ENCODE measurements at regions not wholly inside any gene's neighbourhood (a gene's known extent, or its start where the extent isn't known, plus 50 kb on each side); places are given as distances from the start of the nearest gene placed in this dataset.
A peak's percentile ranks its signal among the peaks of the same experiment; 100 is the strongest.

- TF ChIP-seq, protein P1, sequence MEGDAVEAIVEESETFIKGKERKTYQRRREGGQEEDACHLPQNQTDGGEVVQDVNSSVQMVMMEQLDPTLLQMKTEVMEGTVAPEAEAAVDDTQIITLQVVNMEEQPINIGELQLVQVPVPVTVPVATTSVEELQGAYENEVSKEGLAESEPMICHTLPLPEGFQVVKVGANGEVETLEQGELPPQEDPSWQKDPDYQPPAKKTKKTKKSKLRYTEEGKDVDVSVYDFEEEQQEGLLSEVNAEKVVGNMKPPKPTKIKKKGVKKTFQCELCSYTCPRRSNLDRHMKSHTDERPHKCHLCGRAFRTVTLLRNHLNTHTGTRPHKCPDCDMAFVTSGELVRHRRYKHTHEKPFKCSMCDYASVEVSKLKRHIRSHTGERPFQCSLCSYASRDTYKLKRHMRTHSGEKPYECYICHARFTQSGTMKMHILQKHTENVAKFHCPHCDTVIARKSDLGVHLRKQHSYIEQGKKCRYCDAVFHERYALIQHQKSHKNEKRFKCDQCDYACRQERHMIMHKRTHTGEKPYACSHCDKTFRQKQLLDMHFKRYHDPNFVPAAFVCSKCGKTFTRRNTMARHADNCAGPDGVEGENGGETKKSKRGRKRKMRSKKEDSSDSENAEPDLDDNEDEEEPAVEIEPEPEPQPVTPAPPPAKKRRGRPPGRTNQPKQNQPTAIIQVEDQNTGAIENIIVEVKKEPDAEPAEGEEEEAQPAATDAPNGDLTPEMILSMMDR (IDR thresholded peaks at IDR 0.05; ENCODE audit: low read depth, low read length) = no peak
- Histone ChIP-seq H3K36me3 (no peaks in the 10 kb centered on the region), H3K4me1 (ENCODE audit: low read depth) (no peaks in the 10 kb centered on the region), H3K4me3 (no peak overlapping the region), H3K27ac (no peak overlapping the region), H3K27me3 (no peaks in the 10 kb centered on the region), H3K9me3 (ENCODE audit: low read depth) (no peaks in the 10 kb centered on the region)
- DNase-seq (ENCODE audit: low read depth in 1 of 2, low spot score in 1 of 2) = no peak
Observed at GRCh38 chr3:177249203-177249602, 51.9 kb upstream of the TBL1XR1 start.

DNA sequence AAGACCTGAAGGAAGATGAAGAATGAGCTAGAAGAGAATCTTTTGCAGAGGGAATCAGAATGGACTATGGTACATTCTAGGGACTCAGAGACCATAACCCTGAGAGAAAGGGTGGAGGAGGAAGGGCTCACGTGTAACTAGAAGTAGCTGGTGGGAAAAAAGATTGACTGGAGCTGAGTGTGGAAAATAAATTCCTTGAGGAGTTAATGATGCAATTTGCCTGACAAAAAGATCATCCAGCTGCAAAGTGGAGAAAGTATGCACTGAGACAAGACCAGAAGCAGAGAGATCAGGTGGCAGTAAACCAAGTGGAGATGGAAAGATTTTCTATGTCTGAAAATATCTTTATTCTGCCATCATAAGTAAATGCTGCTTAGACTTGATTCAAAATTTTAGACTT, 52.9 kb upstream of the TBL1XR1 start:
- Histone ChIP-seq H3K36me3 (no peaks in the 10 kb centered on the region), H3K27me3 (no peaks in the 10 kb centered on the region), H3K9me3 (ENCODE audit: low read depth) (no peaks in the 10 kb centered on the region), H3K27ac (no peak overlapping the region), H3K4me1 (ENCODE audit: low read depth) (no peaks in the 10 kb centered on the region), H3K4me3 (no peak overlapping the region)
- peak in 1 of 2 donors; percentile 22 for DNase-seq (ENCODE audit: low read depth in 1 of 2, low spot score in 1 of 2)
- TF ChIP-seq, protein P1 (IDR thresholded peaks at IDR 0.05; ENCODE audit: low read depth, low read length) = no peak

DNA sequence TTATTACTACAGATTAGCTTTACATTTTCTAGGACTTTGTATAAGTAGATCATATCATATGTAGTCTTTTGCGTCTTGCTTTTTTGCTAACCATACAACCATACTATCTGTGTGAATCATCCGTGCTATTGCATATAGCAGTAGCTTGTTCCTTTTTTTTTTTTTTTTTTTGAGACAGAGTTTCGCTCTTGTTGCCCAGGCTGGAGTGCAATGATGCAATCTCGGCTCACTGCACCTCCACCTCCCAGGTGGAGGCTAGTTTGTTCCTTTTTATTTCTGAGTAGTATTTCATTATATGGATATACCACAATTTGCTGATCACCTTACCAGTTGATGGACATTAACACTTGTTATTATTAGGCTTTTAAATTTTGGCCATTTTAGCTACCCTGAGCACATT, 54.5 kb upstream of the TBL1XR1 start:
- H3K36me3 ChIP-seq = no peaks in the 10 kb centered on the region
- TF ChIP-seq, protein P1 (IDR thresholded peaks at IDR 0.05; ENCODE audit: low read depth, low read length) = no peak
- H3K4me1 ChIP-seq (ENCODE audit: low read depth) = no peaks in the 10 kb centered on the region
- DNase-seq (ENCODE audit: low read depth in 1 of 2, low spot score in 1 of 2) = no peak
- H3K27ac ChIP-seq = no peak overlapping the region
- H3K9me3 ChIP-seq (ENCODE audit: low read depth) = no peaks in the 10 kb centered on the region
- no peak overlapping the region for H3K4me3 ChIP-seq
- no peaks in the 10 kb centered on the region for H3K27me3 ChIP-seq

- TF ChIP-seq, protein P1 (IDR thresholded peaks at IDR 0.05; ENCODE audit: low read depth, low read length) = no peak
- no peaks in the 10 kb centered on the region for H3K27me3 ChIP-seq
- peak in 1 of 2 donors; percentile 16 for DNase-seq (ENCODE audit: low read depth in 1 of 2, low spot score in 1 of 2)
- no peaks in the 10 kb centered on the region for H3K9me3 ChIP-seq (ENCODE audit: low read depth)
- H3K36me3 ChIP-seq = no peaks in the 10 kb centered on the region
- no peaks in the 10 kb centered on the region for H3K4me1 ChIP-seq (ENCODE audit: low read depth)
- no peak overlapping the region for H3K27ac ChIP-seq
- H3K4me3 ChIP-seq = no peak overlapping the region
Observed at GRCh38 chr3:177257006-177257405, 59.7 kb upstream of the TBL1XR1 start.

DNA sequence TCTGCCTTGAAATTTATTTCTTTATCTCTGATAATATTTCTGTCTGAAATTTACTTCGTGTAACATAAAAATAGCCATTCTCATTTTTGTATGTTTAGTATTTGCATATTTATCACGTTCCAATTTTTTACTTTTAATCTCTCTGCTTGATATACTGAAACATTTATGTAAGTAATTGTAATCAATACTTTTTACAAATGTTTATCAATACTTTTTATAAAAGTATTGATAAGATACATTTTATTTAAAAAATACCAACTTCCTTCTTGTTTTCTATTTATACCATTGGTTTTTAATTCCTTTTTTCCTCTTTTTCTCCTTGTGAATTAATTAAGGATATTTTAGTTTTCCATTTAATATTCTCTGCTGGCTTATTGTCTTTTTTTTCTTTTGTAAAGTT, 60.3 kb upstream of the TBL1XR1 start:
- Histone ChIP-seq H3K4me3 (no peak overlapping the region), H3K4me1 (ENCODE audit: low read depth) (no peaks in the 10 kb centered on the region), H3K27ac (no peak overlapping the region), H3K9me3 (ENCODE audit: low read depth) (no peaks in the 10 kb centered on the region), H3K27me3 (no peaks in the 10 kb centered on the region), H3K36me3 (no peaks in the 10 kb centered on the region)
- TF ChIP-seq, protein P1 (IDR thresholded peaks at IDR 0.05; ENCODE audit: low read depth, low read length) = no peak
- DNase-seq (ENCODE audit: low read depth in 1 of 2, low spot score in 1 of 2) = no peak

GRCh38 chr3:177262396-177262795, 65.1 kb upstream of the TBL1XR1 start:
- no peaks in the 10 kb centered on the region for H3K36me3 ChIP-seq
- H3K27ac ChIP-seq = no peak overlapping the region
- TF ChIP-seq, protein P1 (IDR thresholded peaks at IDR 0.05; ENCODE audit: low read depth, low read length) = no peak
- no peaks in the 10 kb centered on the region for H3K4me1 ChIP-seq (ENCODE audit: low read depth)
- no peak overlapping the region for H3K4me3 ChIP-seq
- no peaks in the 10 kb centered on the region for H3K9me3 ChIP-seq (ENCODE audit: low read depth)
- DNase-seq (ENCODE audit: low read depth in 1 of 2, low spot score in 1 of 2) = no peak
- H3K27me3 ChIP-seq = no peaks in the 10 kb centered on the region
